GM18519 (cell line): ENCODE measurements at regions not wholly inside any gene's neighbourhood (a gene's known extent, or its start where the extent isn't known, plus 50 kb on each side); places are given as distances from the start of the nearest gene placed in this dataset.

Experiments used
- ATAC-seq: cut with Tn5 transposase; IDR thresholded peaks from one replicate; pipeline ENCODE4 v1.9.1; 2021; ENCODE audit warnings: mild to moderate bottlenecking, moderate library complexity; ENCODE audit not compliant: unreplicated experiment, low FRiP score

DNA sequence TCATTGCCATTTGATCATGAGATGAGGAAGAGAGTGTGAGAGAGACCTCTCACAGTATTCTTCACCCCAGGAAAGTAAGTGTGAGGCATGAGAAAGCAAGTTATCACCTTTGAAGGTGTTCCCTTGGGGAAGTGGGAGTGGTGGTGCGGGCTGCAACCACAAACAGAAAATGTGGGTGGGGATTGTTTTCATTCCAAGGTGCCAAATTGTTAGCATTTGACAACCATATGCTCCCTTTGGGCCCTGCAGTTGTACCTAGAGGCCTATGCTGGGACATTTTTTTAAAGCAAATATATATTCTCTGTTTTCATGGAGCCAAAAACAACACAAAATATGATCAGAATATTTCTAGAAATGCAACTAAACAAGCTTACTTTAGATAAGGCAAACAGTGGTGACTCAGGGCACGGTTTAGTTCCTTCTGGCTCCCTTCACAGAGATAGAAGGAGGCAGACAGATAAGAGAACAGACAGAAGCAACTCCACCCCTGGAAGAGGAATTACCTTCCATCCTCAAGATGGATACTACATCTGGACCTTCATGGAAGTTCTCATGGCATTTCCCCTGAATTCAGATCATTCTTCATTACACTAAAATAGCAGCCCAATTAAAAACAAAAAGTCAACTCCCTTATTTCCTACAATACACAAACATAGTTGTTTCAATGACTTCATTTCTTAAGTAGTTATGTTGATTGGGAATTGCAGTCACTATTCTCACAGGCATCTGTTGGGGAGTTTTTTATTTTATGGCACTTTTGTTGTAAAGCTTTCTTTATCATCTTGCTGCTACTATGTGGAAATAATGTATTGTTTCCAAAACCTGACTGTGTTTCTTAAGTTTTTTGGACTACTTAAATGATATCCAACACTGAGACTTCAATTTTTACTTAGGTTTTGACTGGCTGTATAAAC lies 416.6 kb downstream of the PLK2 start:
- no peak for ATAC-seq

DNA sequence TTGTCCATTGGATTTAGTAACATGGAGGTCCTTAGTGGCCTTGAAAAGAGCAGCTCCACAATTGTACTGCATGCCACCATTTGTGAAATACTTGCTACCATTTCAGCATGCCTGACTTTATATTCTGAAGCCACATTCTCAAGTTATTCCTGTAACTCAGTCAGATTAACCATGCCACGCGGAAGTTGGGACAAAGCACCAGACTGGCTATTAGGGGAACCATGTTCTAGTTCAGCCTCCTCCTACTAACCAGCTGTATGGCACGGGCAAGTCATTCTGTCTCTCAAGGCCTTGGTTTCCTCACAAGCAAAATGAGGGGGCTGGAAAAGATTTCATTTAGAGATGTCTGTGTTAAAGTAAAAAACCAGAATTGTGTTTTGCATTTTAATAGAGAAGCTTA lies 418.0 kb downstream of the PLK2 start:
- no peak for ATAC-seq

DNA sequence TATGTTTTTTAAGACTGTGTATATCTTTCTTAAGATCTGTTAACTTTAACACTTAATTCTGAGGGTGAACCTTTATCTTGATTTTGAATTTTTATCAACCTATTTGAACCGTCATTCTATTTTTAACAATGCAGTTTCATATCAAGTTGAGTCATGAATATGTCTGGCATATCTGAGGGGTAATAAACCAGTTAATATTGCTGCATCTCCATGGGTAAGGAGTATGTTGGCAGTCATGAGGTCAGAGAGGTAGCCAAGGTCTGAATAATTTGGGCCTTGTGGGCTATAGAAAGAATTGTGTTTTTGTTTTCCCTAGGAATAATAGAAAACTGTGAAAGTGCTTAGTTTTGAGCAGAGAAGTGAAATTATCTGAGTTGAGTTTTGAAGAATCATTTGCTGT lies 419.0 kb downstream of the PLK2 start:
- no peak for ATAC-seq

DNA sequence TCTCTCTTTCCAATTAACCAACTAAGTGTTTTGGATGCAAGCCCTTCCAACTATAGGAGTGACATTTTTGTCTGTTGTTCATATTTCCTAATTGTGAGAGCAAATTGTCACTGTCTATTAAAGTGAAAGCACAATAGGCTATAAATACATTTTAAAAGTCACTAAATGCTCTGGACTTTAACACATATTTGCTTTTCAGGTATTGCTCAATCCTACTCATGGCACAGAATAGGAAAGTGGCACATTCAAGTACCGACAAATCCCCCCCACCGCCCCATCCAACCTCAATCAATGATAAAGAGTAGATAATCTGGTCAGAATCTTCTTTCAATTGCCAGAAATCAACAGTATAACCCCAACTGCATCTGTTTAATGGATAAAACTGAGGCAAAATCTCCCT lies 419.8 kb downstream of the PLK2 start:
- ATAC-seq: no peak

DNA sequence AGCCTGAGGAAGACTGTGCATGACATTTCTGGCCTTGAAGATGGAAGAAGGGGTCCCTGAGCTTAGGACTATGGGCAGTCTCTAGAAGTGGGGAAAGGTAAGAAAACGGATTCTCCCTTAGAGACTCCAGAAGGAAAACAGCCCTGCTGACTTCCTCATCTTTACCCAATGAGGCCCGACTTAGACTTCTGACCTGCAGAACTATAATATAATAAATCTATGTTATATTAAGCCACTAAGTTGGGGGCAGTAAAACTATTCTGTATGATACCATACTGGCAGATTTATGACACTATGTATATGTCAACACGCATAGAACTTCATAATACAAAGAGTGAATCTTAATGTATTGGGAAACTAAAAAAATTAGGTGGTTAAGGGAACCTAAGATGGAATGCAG lies 422.0 kb downstream of the PLK2 start:
- ATAC-seq: no peak

DNA sequence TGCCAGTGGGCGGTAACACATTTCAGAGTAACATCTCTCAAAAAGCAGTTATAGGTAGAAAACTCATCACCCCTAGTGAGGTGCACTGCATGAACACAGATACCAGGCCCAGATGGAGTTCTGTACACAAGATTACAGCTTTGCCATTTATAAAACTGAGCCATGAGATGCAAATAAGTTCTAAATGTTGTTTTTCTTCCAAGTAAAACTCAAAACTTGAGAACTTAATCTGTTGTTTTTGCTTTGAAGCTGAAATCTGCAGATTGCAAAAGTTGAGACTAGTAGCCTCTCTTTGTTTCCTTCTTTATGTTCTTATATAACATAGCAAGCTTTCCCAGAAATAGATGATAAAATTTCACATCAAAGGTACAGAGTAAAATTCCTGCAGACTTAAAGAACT lies 434.1 kb downstream of the PLK2 start:
- ATAC-seq: no peak

DNA sequence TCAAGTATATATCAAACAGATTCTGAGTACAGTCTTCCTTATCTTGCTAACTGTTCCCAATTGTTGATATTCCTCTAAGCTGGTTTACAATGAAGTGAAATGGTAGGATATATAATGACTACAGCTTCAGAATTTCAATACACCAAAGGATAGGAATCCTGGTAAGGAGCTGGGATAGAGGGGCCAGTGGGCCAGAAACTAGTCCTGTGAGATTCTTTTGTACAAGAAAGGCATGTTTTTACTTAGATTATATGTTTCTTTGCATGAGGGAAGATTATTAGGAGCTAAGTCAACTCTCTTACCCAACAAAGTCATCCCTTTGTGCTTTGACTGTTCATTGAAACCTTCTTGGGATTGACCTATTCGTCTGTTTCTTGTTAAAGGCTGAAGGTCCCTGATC lies 435.7 kb downstream of the PLK2 start:
- no peak for ATAC-seq

DNA sequence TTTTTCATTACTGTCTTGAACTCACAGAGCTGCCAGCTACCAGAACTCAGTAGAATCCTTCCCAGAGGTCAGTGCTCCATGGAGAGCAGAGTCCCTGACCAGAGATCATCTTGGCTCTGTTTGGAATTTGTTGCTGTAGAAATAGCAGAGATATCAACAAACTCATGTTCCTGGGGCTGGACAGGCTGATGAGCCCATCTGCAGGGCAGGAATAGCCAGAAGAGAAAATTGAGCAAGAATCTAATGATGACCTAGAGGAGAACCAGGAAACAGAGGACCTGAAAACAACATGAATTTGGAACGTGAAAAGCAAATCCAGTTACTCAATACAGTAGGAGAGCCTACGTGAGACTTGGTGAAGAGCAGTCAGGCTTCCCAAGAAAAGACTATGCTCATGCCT lies 437.8 kb downstream of the PLK2 start:
- ATAC-seq: no peak

DNA sequence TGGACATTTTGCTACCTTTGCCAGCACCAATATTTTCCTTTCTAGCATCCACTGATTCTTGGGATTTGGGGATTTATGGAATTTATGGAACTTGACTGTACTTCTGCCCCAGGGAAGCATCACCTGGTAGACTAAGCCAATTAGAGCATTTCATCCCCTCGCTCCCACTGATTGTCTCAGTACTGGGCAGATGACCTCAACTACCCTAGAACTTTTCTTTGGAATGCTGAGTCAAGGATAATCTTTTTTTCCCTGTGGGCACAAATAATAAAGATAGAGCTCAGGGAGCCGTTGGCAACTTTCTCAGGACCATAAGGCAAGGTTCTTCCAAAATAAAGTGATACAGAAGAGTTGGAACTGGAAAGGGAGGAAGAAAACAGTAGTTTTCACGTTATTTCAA lies 438.4 kb downstream of the PLK2 start:
- ATAC-seq: no peak

DNA sequence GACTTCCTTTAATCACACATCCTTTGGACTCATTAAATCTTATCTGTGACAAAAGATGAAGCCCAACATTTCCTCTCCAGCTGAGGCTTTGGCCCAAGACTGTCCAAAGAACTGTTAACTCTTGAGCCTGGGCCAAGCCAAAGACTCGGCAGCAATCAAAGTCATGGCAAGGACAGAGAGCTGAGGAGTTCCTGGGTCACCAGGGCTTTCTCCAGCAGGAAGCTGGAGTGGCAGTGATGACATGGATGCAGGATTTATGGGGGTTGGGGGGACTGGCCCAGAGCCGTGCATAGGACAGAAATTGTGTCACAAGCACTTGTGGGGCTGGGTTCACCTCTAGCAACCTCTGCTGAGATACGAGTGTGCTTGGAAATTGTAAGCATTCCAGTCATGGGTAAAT lies 440.3 kb downstream of the PLK2 start:
- no peak for ATAC-seq

DNA sequence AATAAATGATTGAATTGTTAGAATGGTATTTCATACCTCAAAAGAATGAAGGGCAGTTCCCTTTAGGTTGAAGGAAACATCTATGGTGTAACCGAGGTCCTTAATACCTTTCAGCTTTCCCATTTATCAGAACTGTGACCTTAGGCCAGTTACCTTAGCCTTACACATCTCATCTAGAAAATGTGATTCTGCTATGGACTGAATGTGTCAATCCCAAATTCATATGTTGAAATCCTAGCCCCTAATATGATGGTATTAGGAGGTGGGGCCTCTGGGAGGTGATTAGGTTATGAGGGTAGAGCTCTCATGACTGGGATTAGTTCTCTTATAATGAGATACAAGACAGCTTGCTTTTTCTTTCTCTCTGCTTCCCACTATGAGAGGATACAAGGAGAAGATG lies 441.9 kb downstream of the PLK2 start:
- no peak for ATAC-seq

DNA sequence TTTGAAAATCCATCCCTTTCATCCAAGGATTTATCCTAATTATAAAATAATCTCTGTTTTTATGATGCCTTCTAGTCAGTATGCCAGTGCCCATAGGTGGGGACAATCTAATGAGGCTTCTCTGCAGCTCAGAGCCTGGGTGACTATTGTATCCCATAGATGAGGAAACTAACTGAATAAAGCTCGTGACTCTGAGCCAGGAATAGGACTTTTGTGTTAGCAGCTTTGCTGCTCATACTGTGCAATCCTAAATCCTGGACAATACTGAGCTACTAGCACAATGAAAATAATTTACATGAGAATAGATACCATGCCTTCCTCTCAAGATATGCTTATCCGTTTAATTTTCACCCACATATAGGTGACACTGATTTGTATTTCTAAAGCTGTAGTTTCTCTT lies 443.0 kb downstream of the PLK2 start:
- ATAC-seq: no peak

DNA sequence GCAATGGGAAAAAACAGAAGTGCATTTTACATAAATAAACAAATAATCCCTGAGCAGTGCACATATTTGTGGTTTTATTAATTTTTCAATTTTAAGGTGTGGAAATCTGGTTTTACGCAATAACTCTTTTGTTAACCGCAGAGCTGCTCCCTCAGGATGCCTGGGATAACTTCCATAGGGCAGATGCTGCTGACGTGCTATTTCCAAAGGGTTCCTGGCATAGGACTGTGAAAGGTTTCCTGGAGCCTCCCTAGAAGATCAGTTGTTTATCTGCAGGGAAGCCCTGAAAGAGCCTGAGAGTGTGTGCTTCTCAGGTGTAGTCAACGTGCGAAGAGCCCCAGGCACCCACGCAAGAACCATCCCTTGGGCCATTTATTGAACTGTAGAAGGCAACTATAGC lies 443.5 kb downstream of the PLK2 start:
- ATAC-seq: no peak

DNA sequence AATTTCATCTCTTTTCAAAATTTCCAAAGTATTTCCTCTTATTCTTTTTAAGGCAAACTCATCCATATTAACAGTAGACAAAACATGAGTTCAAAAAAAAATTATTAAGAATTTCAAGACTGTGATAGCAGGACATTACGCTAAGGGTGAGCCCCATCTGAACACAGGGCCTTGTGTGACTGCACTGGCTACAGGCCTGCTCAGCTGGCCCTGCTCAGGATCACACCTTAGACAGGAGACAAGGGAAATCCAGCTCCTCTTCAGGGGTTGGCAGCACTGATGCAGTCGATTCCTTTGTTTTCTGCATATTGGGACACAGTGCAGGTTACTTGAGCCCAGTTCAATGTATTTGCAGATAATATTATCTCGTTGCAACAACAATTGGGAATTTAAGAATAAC lies 444.7 kb downstream of the PLK2 start:
- ATAC-seq: no peak

DNA sequence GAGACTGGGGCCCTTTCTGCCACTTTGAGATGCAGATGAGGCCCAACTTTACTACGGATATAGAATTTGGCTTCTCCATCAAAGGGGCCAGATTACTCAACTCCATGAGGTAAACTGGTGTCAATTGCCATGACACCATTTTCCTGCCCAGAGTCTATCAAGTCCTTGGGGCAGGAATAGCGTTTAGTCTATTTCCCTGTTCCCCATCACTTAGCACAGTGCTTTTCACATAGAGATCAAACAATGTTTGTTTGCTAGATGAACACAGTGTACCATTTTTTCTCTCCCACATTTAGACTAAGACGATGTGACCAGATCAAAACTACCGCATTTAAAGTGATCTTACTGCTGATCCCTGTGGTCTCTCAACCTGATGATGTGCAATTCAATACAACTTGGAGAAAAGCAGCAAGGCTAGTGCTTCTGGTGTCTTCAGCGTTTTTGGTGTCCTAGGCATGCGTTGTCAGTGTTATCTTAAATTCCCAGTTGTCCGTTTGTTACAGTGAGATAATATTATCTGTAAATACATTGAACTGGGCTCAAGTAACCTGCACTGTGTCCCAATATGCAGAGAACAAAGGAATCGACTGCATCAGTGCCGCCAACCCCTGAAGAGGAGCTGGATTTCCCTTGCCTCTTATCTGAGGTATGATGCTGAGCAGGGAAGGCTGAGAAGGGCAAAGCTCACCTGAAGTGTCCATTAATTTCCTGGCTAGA lies 446.2 kb downstream of the PLK2 start:
- no peak for ATAC-seq

DNA sequence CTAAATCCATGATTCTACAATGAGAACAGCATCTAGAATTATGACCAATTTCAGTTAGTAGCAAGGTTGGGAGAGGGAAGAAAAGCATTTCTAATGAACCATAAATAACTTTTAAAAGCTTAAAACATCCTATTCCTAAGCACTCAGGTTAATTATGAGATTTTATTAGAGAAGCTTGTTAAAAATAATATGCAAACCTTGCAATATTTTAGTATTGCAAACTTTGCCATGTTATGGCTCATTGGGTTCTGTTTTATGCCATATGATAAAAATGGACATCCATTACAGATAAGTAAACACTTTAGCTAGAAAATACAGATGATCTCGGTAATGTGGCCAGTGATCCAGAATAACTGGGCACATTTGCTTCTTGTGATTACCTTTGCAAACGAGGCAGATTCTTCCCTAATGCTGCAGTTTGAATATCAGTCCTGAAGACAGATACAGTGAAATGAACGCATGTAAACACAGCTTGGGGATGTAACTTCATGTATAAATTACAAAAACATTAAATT lies 447.0 kb downstream of the PLK2 start:
- ATAC-seq: no peak

DNA sequence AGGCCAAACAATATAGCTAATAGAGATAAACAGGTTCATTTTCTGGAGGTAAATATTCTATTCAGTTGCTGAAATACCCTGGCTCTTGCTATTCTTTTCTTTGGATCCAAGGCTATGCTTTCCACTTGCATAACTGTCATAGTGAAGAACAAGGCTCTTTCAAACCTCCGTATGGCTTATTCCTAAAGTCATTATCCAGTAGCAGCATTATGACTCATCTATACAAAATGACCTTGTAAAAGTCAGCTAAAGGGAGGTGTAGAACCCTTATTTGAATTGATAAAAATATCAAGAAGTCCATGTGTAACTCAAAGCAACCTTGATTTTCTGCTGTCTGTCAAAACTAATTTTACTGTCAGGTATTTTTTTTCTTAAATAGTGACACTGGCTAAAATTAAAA lies 447.8 kb downstream of the PLK2 start:
- ATAC-seq: no peak

DNA sequence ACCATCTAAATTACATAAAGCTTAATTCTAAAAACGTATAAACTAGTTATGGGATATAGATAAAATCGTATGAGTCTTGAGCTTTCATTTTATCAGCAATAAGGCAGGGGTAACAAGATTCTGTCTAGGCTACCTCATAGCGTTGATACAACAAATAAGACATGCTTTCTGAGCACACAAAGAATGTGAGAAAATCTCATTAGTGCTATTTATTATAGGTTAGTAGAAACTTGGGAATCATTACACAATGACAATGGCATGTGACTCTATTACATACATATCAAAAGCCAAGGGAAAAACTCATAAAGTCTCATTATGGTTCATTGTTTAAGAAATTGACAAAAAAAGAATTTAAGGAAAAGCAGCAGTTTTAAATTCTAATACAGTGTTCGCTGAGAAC lies 448.6 kb downstream of the PLK2 start:
- ATAC-seq: no peak

DNA sequence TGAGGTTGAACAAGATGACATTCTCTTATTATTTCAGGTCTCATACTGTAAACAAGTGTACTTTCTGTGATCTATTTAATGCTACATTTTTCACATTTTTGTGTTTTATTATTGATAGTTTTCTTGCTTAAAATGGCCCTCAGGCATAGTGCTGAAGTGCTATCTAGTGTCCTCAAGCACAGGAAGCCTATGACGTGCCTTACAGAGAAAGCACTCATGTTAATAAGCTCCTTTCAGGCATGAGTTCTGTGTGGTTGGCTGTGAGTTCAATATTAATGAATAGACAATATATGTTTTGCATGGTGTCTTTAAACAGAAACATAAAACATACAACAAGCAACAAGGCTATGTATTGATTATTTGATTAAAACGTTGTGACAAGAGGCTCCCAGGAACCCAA lies 450.1 kb downstream of the PLK2 start:
- ATAC-seq: no peak

DNA sequence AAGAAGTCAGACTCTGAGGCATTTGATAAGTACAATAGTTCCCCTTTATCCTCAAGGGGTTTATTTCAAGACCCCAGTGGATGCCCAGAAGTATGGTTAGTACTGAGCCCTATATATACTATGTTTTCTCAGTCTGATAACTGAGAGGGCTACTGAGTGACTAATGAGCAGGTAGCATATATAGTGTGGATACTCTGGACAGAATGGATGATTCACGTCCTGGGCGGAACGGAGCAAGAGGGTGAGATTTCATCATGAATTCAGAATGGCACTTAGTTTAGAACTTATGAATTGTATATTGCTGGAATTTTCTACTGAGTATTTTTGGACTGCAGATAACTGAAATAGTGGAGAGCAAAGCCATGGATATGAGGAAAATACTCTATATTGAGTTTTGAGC lies 457.6 kb downstream of the PLK2 start:
- no peak for ATAC-seq

DNA sequence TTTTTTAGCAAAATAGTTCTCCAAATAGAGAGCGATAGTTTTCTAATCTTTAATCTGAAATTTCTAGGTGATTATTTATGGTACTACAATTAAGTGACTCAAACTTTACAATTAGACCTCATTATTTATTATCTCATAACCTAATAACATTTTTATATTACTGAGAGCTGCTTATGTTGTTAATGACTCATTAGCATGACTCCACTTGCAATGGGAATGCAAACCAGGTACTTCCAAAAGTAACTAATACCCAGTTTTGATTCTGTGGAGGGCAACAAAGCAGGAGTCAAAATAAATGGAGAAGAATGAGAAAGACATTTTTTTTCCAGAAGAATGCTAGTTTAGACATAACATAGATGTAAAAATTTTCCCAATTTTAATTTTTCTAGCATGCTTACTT lies 466.0 kb downstream of the PLK2 start:
- no peak for ATAC-seq

DNA sequence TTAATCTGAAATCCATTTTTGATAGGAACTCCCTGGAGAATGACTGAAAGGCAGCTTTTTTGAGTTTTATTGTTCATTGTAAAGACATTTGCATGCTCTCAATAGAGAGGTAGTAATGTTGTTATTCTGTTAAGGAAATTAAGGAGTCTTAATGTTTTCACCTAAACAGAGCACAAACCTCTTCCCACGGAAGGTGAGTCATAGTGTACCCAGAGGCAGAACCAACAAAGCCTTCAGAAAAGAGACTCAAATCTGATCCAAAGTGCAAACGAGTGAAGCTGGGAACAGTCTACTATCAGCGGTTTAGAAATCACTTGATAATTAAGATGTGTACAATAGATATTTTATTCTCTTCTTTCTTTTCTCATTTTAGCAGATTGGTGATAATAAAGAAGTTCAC lies 470.5 kb downstream of the PLK2 start:
- no peak for ATAC-seq
